SK-N-SH treated with all-trans-retinoic acid at 6 μM for 48 hours (cell line): ENCODE measurements at regions not wholly inside any gene's neighbourhood (a gene's known extent, or its start where the extent isn't known, plus 50 kb on each side); places are given as distances from the start of the nearest gene placed in this dataset.

Experiments used
- ATAC-seq: fragments of 200-7000 bp; cut with Tn5 transposase; 3 replicates; pipeline ENCODE4 v1.9.1; 2020; ENCODE audit warnings: mild to moderate bottlenecking, moderate library complexity
- ARNTL ChIP-seq: fragments of 450-650 bp; formaldehyde crosslinking; IDR thresholded peaks from 2 replicates; pipeline ENCODE4 v1.5.0; 2020; ENCODE audit warnings: low read depth, mild to moderate bottlenecking, moderate library complexity, borderline replicate concordance
- BACH2 ChIP-seq: fragments of 250-450 bp; sonication (Bioruptor Pico); IDR thresholded peaks from 2 replicates; pipeline ENCODE4 v1.9.0; 2021; ENCODE audit warnings: mild to moderate bottlenecking, borderline replicate concordance
- CREB5 ChIP-seq: fragments of 250-450 bp; sonication (Bioruptor Pico); IDR thresholded peaks from 2 replicates; pipeline ENCODE4 v1.5.1; 2020; ENCODE audit warnings: low read depth, mild to moderate bottlenecking, moderate library complexity
- CSDC2 ChIP-seq: fragments of 250-450 bp; sonication (Bioruptor Pico); IDR thresholded peaks from 2 replicates; pipeline ENCODE4 v1.5.0; 2020; ENCODE audit warnings: mild to moderate bottlenecking, moderate library complexity
- CSRNP3 ChIP-seq: fragments of 250-450 bp; sonication (Bioruptor Pico); IDR thresholded peaks from 2 replicates; pipeline ENCODE4 v1.5.1; 2021; ENCODE audit warnings: mild to moderate bottlenecking, moderate library complexity
- ESRRG ChIP-seq: fragments of 250-450 bp; sonication (Bioruptor Pico); IDR thresholded peaks from 2 replicates; pipeline ENCODE4 v1.6.1; 2021; ENCODE audit warnings: mild to moderate bottlenecking
- GLIS3 ChIP-seq: fragments of 250-450 bp; sonication (Bioruptor Pico); IDR thresholded peaks from 2 replicates; pipeline ENCODE4 v1.5.0; 2020; ENCODE audit warnings: mild to moderate bottlenecking, moderate library complexity
- ISL1 ChIP-seq: fragments of 250-450 bp; sonication (Bioruptor Pico); IDR thresholded peaks from 2 replicates; pipeline ENCODE4 v2.1.2; 2022; ENCODE audit warnings: mild to moderate bottlenecking, moderate library complexity
- OSR1 ChIP-seq: fragments of 250-450 bp; sonication (Bioruptor Pico); IDR thresholded peaks from 2 replicates; pipeline ENCODE4 v1.8.0; 2022; ENCODE audit warnings: moderate library complexity, mild to moderate bottlenecking, inconsistent platforms
- PATZ1 ChIP-seq: fragments of 250-450 bp; sonication (Bioruptor Pico); IDR thresholded peaks from 2 replicates; pipeline ENCODE4 v1.8.0; 2020; ENCODE audit warnings: mild to moderate bottlenecking, moderate library complexity, borderline replicate concordance
- POU6F1 ChIP-seq: fragments of 250-450 bp; sonication (Bioruptor Pico); IDR thresholded peaks from 2 replicates; pipeline ENCODE4 v1.8.0; 2021; ENCODE audit warnings: low read depth, mild to moderate bottlenecking, moderate library complexity, borderline replicate concordance
- PPARA ChIP-seq: fragments of 250-450 bp; sonication (Bioruptor Pico); IDR thresholded peaks from 2 replicates; pipeline ENCODE4 v1.5.0; 2020; ENCODE audit warnings: mild to moderate bottlenecking, borderline replicate concordance
- RARB ChIP-seq: fragments of 250-450 bp; sonication (Bioruptor Pico); IDR thresholded peaks from 2 replicates; pipeline ENCODE4 v1.8.0; 2021; ENCODE audit warnings: mild to moderate bottlenecking, moderate library complexity
- SNAI2 ChIP-seq: fragments of 250-450 bp; sonication (Bioruptor Pico); IDR thresholded peaks from 2 replicates; pipeline ENCODE4 v1.5.0; 2020; ENCODE audit warnings: mild to moderate bottlenecking, moderate library complexity
- TCF4 ChIP-seq: fragments of 250-450 bp; sonication (Bioruptor Pico); IDR thresholded peaks from 2 replicates; pipeline ENCODE4 v1.8.0; 2021; ENCODE audit warnings: mild to moderate bottlenecking, moderate library complexity, borderline replicate concordance
- TSHZ2 ChIP-seq: fragments of 250-450 bp; sonication (Bioruptor Pico); IDR thresholded peaks from 2 replicates; pipeline ENCODE4 v1.5.0; 2020; ENCODE audit warnings: mild to moderate bottlenecking, moderate library complexity
- ZC3H10 ChIP-seq: fragments of 250-450 bp; sonication (Bioruptor Pico); IDR thresholded peaks from 2 replicates; pipeline ENCODE4 v1.5.1; 2021; ENCODE audit warnings: mild to moderate bottlenecking, moderate library complexity
- ZFP3 ChIP-seq: fragments of 250-450 bp; sonication (Bioruptor Pico); IDR thresholded peaks from 2 replicates; pipeline ENCODE4 v1.5.0; 2020; ENCODE audit warnings: mild to moderate bottlenecking, moderate library complexity
- ZFP30 ChIP-seq: fragments of 450-650 bp; formaldehyde crosslinking; IDR thresholded peaks from 2 replicates; pipeline ENCODE4 v1.5.0; 2022; ENCODE audit warnings: mild to moderate bottlenecking, moderate library complexity
- ZNF565 ChIP-seq: fragments of 450-650 bp; formaldehyde crosslinking; conservative IDR thresholded peaks from 2 replicates; pipeline ENCODE4 v1.5.0; 2020; ENCODE audit warnings: low read depth, mild to moderate bottlenecking, moderate library complexity
- ZNF70 ChIP-seq: fragments of 450-650 bp; formaldehyde crosslinking; IDR thresholded peaks from 2 replicates; pipeline ENCODE4 v1.5.0; 2020; ENCODE audit warnings: mild to moderate bottlenecking, moderate library complexity
- ZNF8 ChIP-seq: fragments of 450-650 bp; formaldehyde crosslinking; IDR thresholded peaks from 2 replicates; pipeline ENCODE4 v1.5.0; 2020; ENCODE audit warnings: mild to moderate bottlenecking, moderate library complexity

- no peak for TF ChIP-seq POU6F1 (CRISPR knock-in tag)
- no peak for TF ChIP-seq TCF4 (CRISPR knock-in tag)
- no peak for TF ChIP-seq SNAI2 (CRISPR knock-in tag)
- no peak for TF ChIP-seq ZFP30 (CRISPR knock-in tag)
- TF ChIP-seq PPARA (CRISPR knock-in tag) = no peak
- TF ChIP-seq CSRNP3 (CRISPR knock-in tag) = no peak
- TF ChIP-seq ESRRG (CRISPR knock-in tag) = no peak
- TF ChIP-seq OSR1 = no peak
- TF ChIP-seq GLIS3 (CRISPR knock-in tag) = no peak
- TF ChIP-seq ARNTL (CRISPR knock-in tag) = no peak
- no peak for TF ChIP-seq TSHZ2 (CRISPR knock-in tag)
- TF ChIP-seq BACH2 (CRISPR knock-in tag) = no peak
- no peak for TF ChIP-seq ZNF565 (CRISPR knock-in tag)
- no peak for TF ChIP-seq ISL1 (CRISPR knock-in tag)
- TF ChIP-seq ZNF8 = no peak
- no peak for TF ChIP-seq CREB5 (CRISPR knock-in tag)
- no peak for TF ChIP-seq ZFP3 (CRISPR knock-in tag)
- TF ChIP-seq PATZ1 (CRISPR knock-in tag) = no peak
- TF ChIP-seq ZC3H10 (CRISPR knock-in tag) = no peak
- ATAC-seq = no peak
Observed at GRCh38 chr21:14838400-14838799, 226.4 kb downstream of the NRIP1 start.

- no peak for ATAC-seq
Observed at GRCh38 chr21:14836950-14837349, 227.8 kb downstream of the NRIP1 start.

More at GRCh38 chr21:14836950-14837349, 227.8 kb downstream of the NRIP1 start:
- TF ChIP-seq SNAI2 (CRISPR knock-in tag) = no peak
- TF ChIP-seq ZNF70 = no peak
- TF ChIP-seq ZC3H10 (CRISPR knock-in tag) = no peak
- no peak for TF ChIP-seq ZNF565 (CRISPR knock-in tag)
- TF ChIP-seq OSR1 = no peak
- no peak for TF ChIP-seq PATZ1 (CRISPR knock-in tag)
- TF ChIP-seq ARNTL (CRISPR knock-in tag) = no peak
- no peak for TF ChIP-seq CSRNP3 (CRISPR knock-in tag)
- TF ChIP-seq RARB = no peak
- TF ChIP-seq CSDC2 (CRISPR knock-in tag) = no peak
- no peak for TF ChIP-seq TCF4 (CRISPR knock-in tag)
- no peak for TF ChIP-seq ESRRG (CRISPR knock-in tag)
- no peak for TF ChIP-seq PPARA (CRISPR knock-in tag)
- no peak for TF ChIP-seq GLIS3 (CRISPR knock-in tag)
- no peak for TF ChIP-seq ZFP3 (CRISPR knock-in tag)
- no peak for TF ChIP-seq POU6F1 (CRISPR knock-in tag)
- no peak for TF ChIP-seq ISL1 (CRISPR knock-in tag)
- no peak for TF ChIP-seq ZFP30 (CRISPR knock-in tag)
